Erythroblast (primary cell): ENCODE measurements at regions not wholly inside any gene's neighbourhood (a gene's known extent, or its start where the extent isn't known, plus 50 kb on each side); places are given as distances from the start of the nearest gene placed in this dataset.

ENCODE experiments used
- DNase-seq, 2 experiments: peaks; one replicate each; lab custom pipeline; 2025; lab: John Stamatoyannopoulos, UW
- GATA1 ChIP-seq: IDR thresholded peaks from 2 replicates; pipeline ENCODE4 v1.6.1; 2011; ENCODE audit warnings: low read depth, mild to moderate bottlenecking, control low read depth, low read length, moderate library complexity
- POLR2A ChIP-seq: IDR thresholded peaks from 2 replicates; pipeline ENCODE4 v1.6.1; 2011; ENCODE audit warnings: mild to moderate bottlenecking, low read length

GRCh38 chr7:46576950-46577349 lies 655.9 kb upstream of the IGFBP3 start:
- TF ChIP-seq POLR2A, result no peak
- no peak for TF ChIP-seq GATA1
- no peak for DNase-seq

- DNase-seq, result no peak
- TF ChIP-seq GATA1, result no peak
Measured at GRCh38 chr7:46572691-46573090, 651.6 kb upstream of the IGFBP3 start.

- no peak for TF ChIP-seq GATA1
- TF ChIP-seq POLR2A, result no peak
- DNase-seq, result no peak
Measured at GRCh38 chr7:46571996-46572395, 650.9 kb upstream of the IGFBP3 start.

GRCh38 chr7:46569133-46569465 lies 648.0 kb upstream of the IGFBP3 start:
- TF ChIP-seq GATA1 (no peak), POLR2A (no peak)
- DNase-seq, result no peak

GRCh38 chr7:46568420-46569132 lies 647.5 kb upstream of the IGFBP3 start:
- no peak for DNase-seq
- TF ChIP-seq GATA1, result no peak
- TF ChIP-seq POLR2A, result no peak

GRCh38 chr7:46567858-46568257 lies 646.8 kb upstream of the IGFBP3 start:
- DNase-seq, result no peak

GRCh38 chr7:46566097-46566774 lies 645.2 kb upstream of the IGFBP3 start:
- TF ChIP-seq GATA1 (no peak), POLR2A (no peak)
- no peak for DNase-seq

More at GRCh38 chr7:46567858-46568257, 646.8 kb upstream of the IGFBP3 start:
- no peak for TF ChIP-seq GATA1
- TF ChIP-seq POLR2A, result no peak

GRCh38 chr7:46565253-46566096 lies 644.4 kb upstream of the IGFBP3 start:
- DNase-seq, result no peak
- no peak for TF ChIP-seq POLR2A
- no peak for TF ChIP-seq GATA1

- TF ChIP-seq POLR2A (no peak), GATA1 (no peak)
- peak in 1 of 2 experiments; percentile 45 for DNase-seq
Measured at GRCh38 chr7:46559194-46559832, 638.2 kb upstream of the IGFBP3 start.

GRCh38 chr7:46558482-46559193 lies 637.6 kb upstream of the IGFBP3 start:
- no peak for DNase-seq
- TF ChIP-seq GATA1 (no peak), POLR2A (no peak)

- DNase-seq, result no peak
- no peak for TF ChIP-seq GATA1
- TF ChIP-seq POLR2A, result no peak
Measured at GRCh38 chr7:46557781-46558180, 636.7 kb upstream of the IGFBP3 start.

- no peak for DNase-seq
Measured at GRCh38 chr7:46557295-46557711, 636.2 kb upstream of the IGFBP3 start.

More at GRCh38 chr7:46557295-46557711, 636.2 kb upstream of the IGFBP3 start:
- TF ChIP-seq POLR2A, result no peak
- TF ChIP-seq GATA1, result no peak
